Lung (tissue), 11 donors: ENCODE measurements at regions not wholly inside any gene's neighbourhood (a gene's known extent, or its start where the extent isn't known, plus 50 kb on each side); places are given as distances from the start of the nearest gene placed in this dataset.

Experiments
- ATAC-seq: fragments of 200-7000 bp; cut with Tn5 transposase; one replicate; pipeline ENCODE4 v1.9.1; 2020; ENCODE audit warnings: moderate number of reproducible peaks; ENCODE audit not compliant: insufficient read depth, low FRiP score
- DNase-seq, 3 donors: peaks; one replicate each; pipeline ENCODE4 v3.0.0-alpha.2; 2013 to 2017
- H3K27ac ChIP-seq, 2 donors: one replicate each; pipeline ENCODE4 v1.5.1; 2013; ENCODE audit warnings: mild to moderate bottlenecking in 2 of 2, moderate library complexity in 2 of 2, control low read depth in 1 of 2, inconsistent platforms in 1 of 2, low read depth in 1 of 2, low read length in 1 of 2
- H3K27me3 ChIP-seq, 3 donors: one replicate each; pipeline ENCODE4 v1.5.1; 2013; ENCODE audit warnings: low read length in 2 of 3; ENCODE audit not compliant: control insufficient read depth in 3 of 3, insufficient read depth in 3 of 3
- H3K36me3 ChIP-seq, 4 donors: one replicate each; pipeline ENCODE4 v1.5.1; 2013; ENCODE audit warnings: low read length in 4 of 4, mild to moderate bottlenecking in 1 of 4, moderate library complexity in 1 of 4; ENCODE audit not compliant: control insufficient read depth in 4 of 4, insufficient read depth in 4 of 4
- H3K4me1 ChIP-seq, 5 donors: one replicate each; pipeline ENCODE4 v1.5.1; 2013; ENCODE audit warnings: low read length in 5 of 5, mild to moderate bottlenecking in 2 of 5, moderate library complexity in 1 of 5; ENCODE audit not compliant: control insufficient read depth in 5 of 5, insufficient read depth in 5 of 5
- H3K4me3 ChIP-seq: one replicate; pipeline ENCODE4 v1.5.1; 2013; ENCODE audit warnings: mild to moderate bottlenecking, control low read depth, moderate library complexity
- H3K9ac ChIP-seq, 2 donors: one replicate each; pipeline ENCODE4 v1.5.1; 2013; ENCODE audit warnings: low read length in 2 of 2, control low read depth in 1 of 2; ENCODE audit not compliant: insufficient read depth in 1 of 2
- H3K9me3 ChIP-seq, 4 donors: one replicate each; pipeline ENCODE4 v1.5.1; 2013; ENCODE audit warnings: low read length in 3 of 4, mild to moderate bottlenecking in 1 of 4, moderate library complexity in 1 of 4; ENCODE audit not compliant: control insufficient read depth in 4 of 4, insufficient read depth in 3 of 4
- CTCF ChIP-seq: IDR thresholded peaks from 2 replicates; pipeline ENCODE4 v1.5.1; 2012; ENCODE audit warnings: mild to moderate bottlenecking; ENCODE audit errors: control extremely low read depth, extremely low read depth
- WGBS, 2 donors: extraction: QIAGEN DNeasy Blood & Tissue Kit; methylation state at CpG; one replicate each; pipeline ENCODE4 v1.1.7; 2013; 5-methylcytosine and 5-hydroxymethylcytosine counted together
- donor health status: control.
- donor health status: control.
- donor health status: Bipolar disorder and iron deficiency.
- donor health status: healthy.
- donor health status: DM: yes; HTN: yes; CAD: no.

- 66 to 72% methylated on average over 7 of the region's 7 CpGs for WGBS, 2 donors
- DNase-seq (no peak), ATAC-seq (no peak)
- peaks cover 0 to 4% (median under 1%) of the 10 kb centered on the region in 4 donors for H3K9me3 ChIP-seq
- TF ChIP-seq CTCF: no peak
- H3K36me3 ChIP-seq: no peaks in the 10 kb centered on the region
- no peaks in the 10 kb centered on the region for H3K27me3 ChIP-seq
- H3K9ac ChIP-seq: no peak overlapping the region
- no peak overlapping the region for H3K27ac ChIP-seq
- peaks cover 0 to 3% (median 0%) of the 10 kb centered on the region in 5 donors for H3K4me1 ChIP-seq
- H3K4me3 ChIP-seq: no peak overlapping the region
Measured at GRCh38 chr6:1053586-1053985, 258.3 kb upstream of the FOXQ1 start.

- TF ChIP-seq CTCF: no peak
- DNase-seq (no peak), ATAC-seq (no peak)
- H3K9ac ChIP-seq: no peak overlapping the region
- no peaks in the 10 kb centered on the region for H3K27me3 ChIP-seq
- H3K36me3 ChIP-seq: no peaks in the 10 kb centered on the region
- WGBS, 2 donors: 92% methylated on average over 3 of the region's 3 CpGs
- no peak overlapping the region for H3K27ac ChIP-seq
- peaks cover 0 to 9% (median 3%) of the 10 kb centered on the region in 5 donors for H3K4me1 ChIP-seq
- peaks cover 0 to 4% (median under 1%) of the 10 kb centered on the region in 4 donors for H3K9me3 ChIP-seq
- no peak overlapping the region for H3K4me3 ChIP-seq
Measured at GRCh38 chr6:1052262-1052661, 259.6 kb upstream of the FOXQ1 start.

- Histone ChIP-seq H3K9ac (no peak overlapping the region), H3K27ac (no peak overlapping the region), H3K9me3 (peaks cover 0 to 4% (median under 1%) of the 10 kb centered on the region in 4 donors), H3K36me3 (no peaks in the 10 kb centered on the region), H3K27me3 (no peaks in the 10 kb centered on the region), H3K4me3 (no peak overlapping the region), H3K4me1 (peaks cover 0 to 7% (median 3%) of the 10 kb centered on the region in 5 donors)
- 86 to 88% methylated on average over 5 of the region's 5 CpGs for WGBS, 2 donors
- TF ChIP-seq CTCF: no peak
- DNase-seq: peak in 1 of 3 donors; percentile 30
- no peak for ATAC-seq
Measured at GRCh38 chr6:1049900-1050299, 262.0 kb upstream of the FOXQ1 start.

DNA sequence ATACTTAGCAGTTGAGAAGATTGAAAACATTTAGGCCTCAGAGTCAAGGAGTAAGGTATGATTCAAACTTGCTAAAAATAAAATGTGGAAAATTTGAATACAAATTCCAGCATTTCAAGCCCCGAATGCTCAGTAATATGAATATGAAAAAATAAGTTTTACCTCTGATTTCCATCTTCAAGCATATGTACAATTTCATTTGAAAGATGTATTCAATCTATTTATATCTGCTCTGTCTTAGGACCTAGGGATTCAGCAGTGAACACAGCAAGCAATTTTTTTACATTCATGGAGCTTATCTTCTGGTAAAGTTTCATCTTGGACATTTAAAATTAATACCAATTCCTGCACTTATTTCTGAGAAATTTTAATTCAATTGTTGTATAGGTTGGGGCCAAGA, 262.7 kb upstream of the FOXQ1 start:
- DNase-seq (no peak), ATAC-seq (no peak)
- no peak overlapping the region for H3K9ac ChIP-seq
- TF ChIP-seq CTCF: no peak
- 86% methylated on average over 1 of the region's 1 CpG for WGBS, 2 donors
- no peak overlapping the region for H3K27ac ChIP-seq
- no peak overlapping the region for H3K4me3 ChIP-seq
- H3K4me1 ChIP-seq: peaks cover 0 to 7% (median 4%) of the 10 kb centered on the region in 5 donors
- peaks cover 0 to 4% (median under 1%) of the 10 kb centered on the region in 4 donors for H3K9me3 ChIP-seq
- H3K27me3 ChIP-seq: no peaks in the 10 kb centered on the region
- H3K36me3 ChIP-seq: no peaks in the 10 kb centered on the region
